ENCODE measurements at regions not wholly inside any gene's neighbourhood (a gene's known extent, or its start where the extent isn't known, plus 50 kb on each side); places are given as distances from the start of the nearest gene placed in this dataset.

DNA sequence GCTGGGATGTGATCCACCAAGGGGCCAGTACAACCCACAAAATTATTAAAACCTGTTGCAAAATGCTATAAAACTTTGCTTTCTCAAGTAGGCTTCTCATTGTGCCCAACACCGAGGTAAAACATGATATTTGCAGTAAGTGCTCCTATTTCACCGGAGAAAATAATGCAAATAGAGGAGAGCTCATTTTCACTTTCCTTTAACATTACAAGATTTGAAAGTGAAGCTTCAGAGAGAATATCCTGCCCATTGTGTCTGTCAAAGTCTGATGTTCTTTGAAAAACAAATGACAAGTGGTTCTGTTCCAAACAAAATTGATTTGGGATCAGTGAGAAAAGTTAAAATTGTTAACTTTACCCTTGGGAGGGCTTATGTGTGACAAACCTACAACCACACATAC is 287.1 kb downstream of the KCNN2 start:
- DNase-seq, result no peak

DNA sequence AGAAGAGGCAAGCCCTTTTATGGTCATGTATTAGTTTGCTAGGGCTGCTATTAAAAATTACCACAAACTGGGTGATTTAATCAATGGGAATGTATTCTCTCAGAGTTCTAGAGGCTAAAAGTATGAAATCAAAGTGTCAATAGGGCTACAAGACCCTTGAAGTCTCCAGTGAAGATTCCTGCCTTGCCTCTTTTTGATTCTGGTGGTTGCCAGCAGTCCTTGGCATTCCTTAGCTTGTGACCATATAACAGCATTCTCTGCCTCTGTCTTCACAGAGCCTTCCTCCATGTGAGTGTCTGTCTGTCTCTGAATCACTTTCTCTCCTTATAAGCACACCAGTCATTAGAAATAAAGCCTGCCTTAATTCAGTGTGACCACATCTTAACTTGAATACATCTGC is 282.7 kb downstream of the KCNN2 start:
- DNase-seq, result no peak

DNA sequence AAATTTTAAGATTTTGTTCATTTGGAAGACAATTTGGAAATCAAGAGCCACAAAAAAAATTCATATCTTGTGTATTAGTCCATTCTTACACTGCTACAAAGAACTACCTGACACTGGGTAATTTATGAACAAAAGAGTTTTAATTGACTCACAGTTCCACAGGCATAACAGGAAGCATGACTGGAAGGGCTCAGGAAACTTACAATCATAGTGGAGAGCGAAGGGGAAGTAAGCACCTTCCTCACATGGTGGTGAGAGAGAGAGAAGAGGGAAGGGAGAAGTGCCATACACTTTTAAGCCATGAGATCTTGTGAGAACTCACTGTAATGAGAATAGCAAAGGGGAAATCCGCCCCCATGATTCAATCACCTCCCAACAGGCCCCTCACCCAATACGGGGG is 274.4 kb downstream of the KCNN2 start:
- DNase-seq, result peak; percentile 2

GRCh38 chr5:114634967-114635901 is 273.4 kb downstream of the KCNN2 start:
- DNase-seq, result no peak

DNA sequence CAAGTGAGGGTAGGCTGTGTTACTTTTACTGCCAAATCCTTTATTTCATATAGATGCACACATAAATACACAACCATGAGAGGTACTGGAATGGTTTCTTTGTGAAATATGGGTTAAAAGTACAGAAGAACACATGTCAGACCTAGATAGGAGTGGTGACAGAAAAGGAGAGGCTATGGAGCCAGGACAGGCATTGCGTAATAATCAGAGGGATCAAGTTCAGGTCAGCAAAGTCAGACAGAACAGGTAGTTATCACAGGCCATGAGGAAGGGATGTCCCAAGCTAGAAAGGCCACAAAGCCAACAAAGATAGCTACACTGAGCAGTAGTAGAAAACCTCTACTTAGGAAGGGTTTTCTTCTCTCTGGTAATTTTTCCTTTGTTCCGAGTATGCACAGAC is 272.6 kb downstream of the KCNN2 start:
- DNase-seq, result no peak

DNA sequence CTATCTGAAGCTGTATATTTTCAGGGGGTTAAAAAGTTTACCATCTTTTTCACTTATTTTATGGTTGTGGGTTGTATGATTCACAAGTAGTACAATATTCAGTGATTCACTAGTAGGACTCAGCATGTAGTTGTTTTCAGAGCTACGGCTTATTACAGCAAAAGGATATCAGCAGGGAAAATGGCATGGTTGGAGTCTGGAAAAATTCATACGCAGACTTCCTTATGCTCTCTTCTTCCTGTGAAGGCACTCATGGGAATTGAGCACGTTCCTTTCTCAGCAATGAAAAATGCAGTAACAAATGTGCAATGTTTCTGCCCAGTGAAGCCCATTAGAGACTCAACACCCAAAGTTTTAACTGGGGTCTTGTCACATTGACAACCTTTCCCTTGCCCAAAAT is 250.5 kb downstream of the KCNN2 start:
- no peak for DNase-seq

DNA sequence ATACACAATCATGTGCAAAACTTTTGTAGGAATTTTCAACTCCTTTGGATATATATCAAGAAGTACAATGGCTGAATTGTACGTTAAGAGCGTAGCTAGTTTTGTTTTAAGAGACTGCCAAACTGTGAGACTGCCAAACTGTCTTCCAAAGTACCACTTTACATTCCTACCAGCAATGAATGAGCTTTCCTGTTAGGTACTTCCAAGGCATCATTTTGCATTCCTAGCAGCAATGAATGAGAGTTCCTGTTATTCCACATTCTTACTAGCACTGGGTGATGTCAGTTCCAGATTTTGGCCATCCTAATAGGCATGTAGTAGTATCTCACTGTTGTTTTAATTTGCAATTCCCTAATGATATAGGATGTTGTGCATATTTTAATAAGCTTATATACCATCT is 219.3 kb downstream of the KCNN2 start:
- DNase-seq, result no peak

GRCh38 chr5:114565871-114566270 is 204.0 kb downstream of the KCNN2 start:
- no peak for DNase-seq

DNA sequence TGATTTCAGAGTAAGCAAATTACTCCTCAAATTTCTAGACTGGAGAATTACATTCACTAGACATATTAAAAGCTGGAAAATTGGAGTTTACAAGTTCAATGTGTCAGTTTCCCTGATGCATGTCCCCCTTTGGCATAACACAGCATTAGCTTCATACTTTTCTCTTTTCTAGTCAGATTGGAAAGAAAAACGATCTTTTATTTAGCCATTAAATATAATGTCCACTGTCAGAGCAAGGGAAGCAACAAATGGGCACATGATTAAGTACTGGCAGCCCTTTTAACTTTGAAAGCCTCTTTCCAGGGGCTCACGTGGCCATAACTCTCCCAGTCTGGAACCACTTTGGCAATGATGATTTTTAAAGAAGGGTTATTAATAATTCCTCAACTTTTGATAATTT is 203.3 kb downstream of the KCNN2 start:
- no peak for DNase-seq

DNA sequence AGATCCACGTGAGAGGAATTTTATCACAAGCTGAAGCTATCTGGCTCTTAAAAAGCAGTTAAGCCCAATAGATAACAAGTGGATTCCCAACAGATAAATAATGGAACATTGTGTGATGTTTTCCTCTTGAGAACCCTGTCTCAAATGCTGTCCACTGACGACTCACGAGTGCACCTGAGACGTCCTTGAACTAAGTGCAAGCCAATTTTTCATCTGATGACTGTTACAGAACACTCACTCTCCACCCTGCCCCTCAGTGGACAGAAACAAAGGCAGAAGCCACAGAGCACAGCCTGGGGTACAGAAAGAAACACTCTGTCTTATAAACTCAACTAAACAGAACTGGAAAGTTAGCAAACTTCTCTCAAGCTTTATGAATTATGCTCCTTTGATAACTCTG is 199.5 kb downstream of the KCNN2 start:
- DNase-seq, result no peak

Measured in dermis blood vessel endothelial cell (primary cell).